ENCODE measurements at regions not wholly inside any gene's neighbourhood (a gene's known extent, or its start where the extent isn't known, plus 50 kb on each side); places are given as distances from the start of the nearest gene placed in this dataset.

- H3K9me2 ChIP-seq (ENCODE audit: insufficient read depth), result no peaks in the 10 kb centered on the region
- no peak overlapping the region for H3K27ac ChIP-seq (ENCODE audit: low read depth)
- no peaks in the 10 kb centered on the region for H3K27me3 ChIP-seq (ENCODE audit: insufficient read depth)
- peak overlapping the region; percentile 28 for H2AFZ ChIP-seq
- H3K79me2 ChIP-seq (replicated peaks; ENCODE audit: insufficient read depth), result no peaks in the 10 kb centered on the region
- ATAC-seq (peak; percentile 90), DNase-seq (ENCODE audit: low spot score) (peak; percentile 84)
- no peaks in the 10 kb centered on the region for H3K36me3 Mint-ChIP-seq (ENCODE audit: low read depth)
- H3K27ac Mint-ChIP-seq, result no peak overlapping the region
- H3K4me2 ChIP-seq, result no peak overlapping the region
- no peaks in the 10 kb centered on the region; the same call in 2 of the 3 replicates for H3K9me3 Mint-ChIP-seq
- H3K4me1 ChIP-seq (ENCODE audit: insufficient read depth), result peaks cover 4% of the 10 kb centered on the region; the same call in 1 of the 2 replicates
- TF ChIP-seq ZNF114 (CRISPR knock-in tag; IDR thresholded peaks at IDR 0.05) (no peak), CTCF (conservative IDR thresholded peaks at IDR 0.05; ENCODE audit: low read depth in 2 of 2) (peak; percentile 88), CREB1 (CRISPR knock-in tag; IDR thresholded peaks at IDR 0.05; ENCODE audit: low read depth) (0 out of 2 replicates have a peak, but pooled peaks have one; percentile 4), ZNF462 (CRISPR knock-in tag; IDR thresholded peaks at IDR 0.05) (0 out of 2 replicates have a peak, but pooled peaks have one; percentile 46)
- H3K4me3 Mint-ChIP-seq, result no peak overlapping the region
- H3K27me3 Mint-ChIP-seq (ENCODE audit: insufficient read depth, low read depth, poor library complexity), result peaks cover 14% of the 10 kb centered on the region
- H3F3A ChIP-seq (replicated peaks; ENCODE audit: low read depth), result no peaks in the 10 kb centered on the region
- H3K4me1 Mint-ChIP-seq, result peaks cover 24% of the 10 kb centered on the region
- H4K20me1 ChIP-seq (replicated peaks; ENCODE audit: insufficient read depth), result no peaks in the 10 kb centered on the region
- H3K4me3 ChIP-seq, result no peak overlapping the region
- H3K36me3 ChIP-seq (ENCODE audit: insufficient read depth), result no peaks in the 10 kb centered on the region
Observed at GRCh38 chr14:65222440-65222858, 120.1 kb upstream of the MAX start.

Data from GM23338 (cell line).